Ovary (tissue), 7 donors: ENCODE measurements at regions not wholly inside any gene's neighbourhood (a gene's known extent, or its start where the extent isn't known, plus 50 kb on each side); places are given as distances from the start of the nearest gene placed in this dataset.

Experiments
- DNase-seq, 5 donors: peaks; one replicate each; pipeline ENCODE4 v3.0.0-alpha.2; 2019 to 2020
- H3K27ac ChIP-seq, 2 donors: fragments of 200-600 bp; one replicate each; pipeline versions ENCODE4 v1.5.1 to v1.8.0; 2019 to 2022
- H3K27me3 ChIP-seq: fragments of 200-600 bp; one replicate; pipeline ENCODE4 v1.8.0; 2022
- H3K36me3 ChIP-seq: fragments of 200-600 bp; sonication (generic); one replicate; pipeline ENCODE4 v1.5.1; 2019
- H3K4me1 ChIP-seq: one replicate; pipeline ENCODE4 v1.8.1; 2013; ENCODE audit warnings: mild to moderate bottlenecking, moderate library complexity; ENCODE audit not compliant: insufficient read depth
- H3K4me3 ChIP-seq: fragments of 200-600 bp; sonication (generic); one replicate; pipeline ENCODE4 v1.5.1; 2017
- H3K9me3 ChIP-seq, 2 donors: fragments of 200-600 bp in 1 of 2; sonication (generic) in 1 of 2; one replicate each; pipeline versions ENCODE4 v1.5.1 to v1.8.1; 2013 to 2019; ENCODE audit warnings: mild to moderate bottlenecking in 1 of 2, moderate library complexity in 1 of 2
- EP300 ChIP-seq: sonication (generic); formaldehyde crosslinking; IDR thresholded peaks from one replicate; pipeline ENCODE4 v1.6.1; 2017; ENCODE audit warnings: antibody characterized with exemption
- POLR2A ChIP-seq: fragments of 450-650 bp; IDR thresholded peaks from one replicate; pipeline ENCODE4 v1.6.1; 2017; ENCODE audit warnings: antibody characterized with exemption, mild to moderate bottlenecking, moderate library complexity
- WGBS, 3 donors: extraction: QIAGEN DNeasy Blood & Tissue Kit in 1 of 3; methylation state at CpG; one replicate each; pipeline versions ENCODE4 v1.1.5 to v1.1.7; 2013 to 2017; 5-methylcytosine and 5-hydroxymethylcytosine counted together
- intact Hi-C, 4 donors: fragments of 100-400 bp; cut with DNase I; formaldehyde crosslinking; loops; one replicate each; pipeline versions ENCODE4 v1.11.0 to v1.15.1; 2022 to 2023
- TF ChIP-seq, protein P1 (sequence below), 3 donors: fragments of 450-650 bp in 2 of 3; fragments of 200-600 bp in 1 of 3; IDR thresholded peaks; one replicate each; pipeline versions ENCODE4 v1.5.1 to v1.8.0; 2016 to 2022; ENCODE audit warnings: antibody characterized with exemption in 3 of 3, mild to moderate bottlenecking in 1 of 3
- donor health status: DM: no; HTN: no; CAD: no; lungs with moderate emphysema.
- donor health status: DM: no; HTN: no; CAD: no.
- donor health status: Bipolar disorder and iron deficiency.
- donor health status: DM: no; HTN: no; CAD: no.
- donor health status: DM: yes; HTN: yes; CAD: no.

DNA sequence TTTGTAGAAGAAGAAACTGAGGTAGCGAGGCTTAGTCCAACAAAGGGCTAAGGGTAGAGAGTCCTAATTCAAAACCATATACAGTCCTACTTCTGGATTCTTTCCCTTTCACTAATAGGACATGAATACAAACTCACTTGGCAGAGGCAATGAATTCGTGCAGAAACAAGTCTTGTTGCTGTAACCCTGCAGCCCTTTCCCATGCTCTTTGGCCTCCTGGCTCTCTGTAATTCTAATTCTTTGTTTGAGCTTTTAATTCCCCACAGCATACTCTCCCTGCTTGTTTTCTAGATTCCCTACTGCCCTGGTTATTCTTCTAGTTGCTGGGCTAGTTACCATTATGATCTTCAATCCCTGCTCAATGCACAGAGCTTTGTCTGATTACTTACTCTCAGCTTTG, 381.4 kb downstream of the ETNK1 start:
- no peak for TF ChIP-seq POLR2A
- no peak for TF ChIP-seq EP300
- TF ChIP-seq, protein P1, sequence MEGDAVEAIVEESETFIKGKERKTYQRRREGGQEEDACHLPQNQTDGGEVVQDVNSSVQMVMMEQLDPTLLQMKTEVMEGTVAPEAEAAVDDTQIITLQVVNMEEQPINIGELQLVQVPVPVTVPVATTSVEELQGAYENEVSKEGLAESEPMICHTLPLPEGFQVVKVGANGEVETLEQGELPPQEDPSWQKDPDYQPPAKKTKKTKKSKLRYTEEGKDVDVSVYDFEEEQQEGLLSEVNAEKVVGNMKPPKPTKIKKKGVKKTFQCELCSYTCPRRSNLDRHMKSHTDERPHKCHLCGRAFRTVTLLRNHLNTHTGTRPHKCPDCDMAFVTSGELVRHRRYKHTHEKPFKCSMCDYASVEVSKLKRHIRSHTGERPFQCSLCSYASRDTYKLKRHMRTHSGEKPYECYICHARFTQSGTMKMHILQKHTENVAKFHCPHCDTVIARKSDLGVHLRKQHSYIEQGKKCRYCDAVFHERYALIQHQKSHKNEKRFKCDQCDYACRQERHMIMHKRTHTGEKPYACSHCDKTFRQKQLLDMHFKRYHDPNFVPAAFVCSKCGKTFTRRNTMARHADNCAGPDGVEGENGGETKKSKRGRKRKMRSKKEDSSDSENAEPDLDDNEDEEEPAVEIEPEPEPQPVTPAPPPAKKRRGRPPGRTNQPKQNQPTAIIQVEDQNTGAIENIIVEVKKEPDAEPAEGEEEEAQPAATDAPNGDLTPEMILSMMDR (IDR thresholded peaks at IDR 0.05), result no peak
- Histone ChIP-seq H3K4me1 (no peaks in the 10 kb centered on the region), H3K4me3 (no peak overlapping the region), H3K27ac (no peak overlapping the region), H3K9me3 (no peaks in the 10 kb centered on the region), H3K27me3 (no peaks in the 10 kb centered on the region), H3K36me3 (no peaks in the 10 kb centered on the region)
- intact Hi-C loops, result no loop called here
- peak in 1 of 5 donors; percentile 42 for DNase-seq
- WGBS, 3 donors, result 38 to 39% (median 38%) methylated on average over 2 of the region's 2 CpGs

DNA sequence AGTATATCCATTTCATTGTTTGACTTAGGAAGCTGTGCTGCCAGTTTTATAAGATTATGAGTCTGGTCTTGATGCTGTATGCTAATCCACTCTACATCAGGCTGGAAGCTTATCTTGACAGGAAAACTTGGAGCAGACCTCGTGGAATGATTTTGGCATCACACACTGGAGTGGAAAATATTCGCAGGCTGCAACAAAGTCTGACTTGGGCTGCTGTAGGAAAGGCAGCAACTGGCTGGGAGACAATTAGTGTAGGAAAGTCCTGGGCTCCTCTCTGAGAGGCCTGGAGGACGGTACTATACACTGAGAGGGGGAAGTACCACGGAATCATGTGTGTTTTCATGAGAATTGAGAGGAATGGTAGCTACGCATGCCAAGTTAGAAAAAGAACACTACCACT, 383.7 kb downstream of the ETNK1 start:
- Histone ChIP-seq H3K4me1 (no peaks in the 10 kb centered on the region), H3K36me3 (no peaks in the 10 kb centered on the region), H3K9me3 (no peaks in the 10 kb centered on the region), H3K4me3 (no peak overlapping the region), H3K27ac (no peak overlapping the region), H3K27me3 (no peaks in the 10 kb centered on the region)
- WGBS, 3 donors, result 37 to 50% (median 48%) methylated on average over 5 of the region's 5 CpGs
- TF ChIP-seq EP300 (no peak), POLR2A (no peak)
- TF ChIP-seq, protein P1 (IDR thresholded peaks at IDR 0.05), result no peak
- no peak for DNase-seq
- intact Hi-C loops, result no loop called here

DNA sequence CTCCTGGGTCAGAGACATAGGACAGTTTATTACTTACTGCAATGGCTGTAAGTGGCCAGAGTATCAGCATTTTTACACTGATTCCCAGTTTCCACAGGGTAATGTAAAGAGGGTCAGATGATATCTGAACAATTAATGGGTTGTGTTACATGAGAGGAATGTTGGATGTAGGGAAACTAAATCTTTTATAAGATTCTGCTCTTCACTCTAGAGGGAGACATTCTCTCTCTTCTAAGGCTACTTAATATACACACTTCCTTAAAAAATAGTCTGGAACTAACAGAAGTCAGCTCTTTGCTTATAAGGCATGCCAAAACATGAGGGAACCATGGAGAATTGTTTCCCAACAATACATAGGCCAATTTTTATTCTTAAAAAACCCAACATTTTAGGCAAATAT, 389.8 kb downstream of the ETNK1 start:
- H3K27me3 ChIP-seq, result no peaks in the 10 kb centered on the region
- H3K9me3 ChIP-seq, result no peaks in the 10 kb centered on the region
- no peaks in the 10 kb centered on the region for H3K4me1 ChIP-seq
- no peak overlapping the region for H3K4me3 ChIP-seq
- H3K27ac ChIP-seq, result no peak overlapping the region
- intact Hi-C loops, result no loop called here
- TF ChIP-seq POLR2A, result no peak
- no peak for TF ChIP-seq EP300
- TF ChIP-seq, protein P1 (IDR thresholded peaks at IDR 0.05), result no peak
- no peak for DNase-seq
- no peaks in the 10 kb centered on the region for H3K36me3 ChIP-seq

DNA sequence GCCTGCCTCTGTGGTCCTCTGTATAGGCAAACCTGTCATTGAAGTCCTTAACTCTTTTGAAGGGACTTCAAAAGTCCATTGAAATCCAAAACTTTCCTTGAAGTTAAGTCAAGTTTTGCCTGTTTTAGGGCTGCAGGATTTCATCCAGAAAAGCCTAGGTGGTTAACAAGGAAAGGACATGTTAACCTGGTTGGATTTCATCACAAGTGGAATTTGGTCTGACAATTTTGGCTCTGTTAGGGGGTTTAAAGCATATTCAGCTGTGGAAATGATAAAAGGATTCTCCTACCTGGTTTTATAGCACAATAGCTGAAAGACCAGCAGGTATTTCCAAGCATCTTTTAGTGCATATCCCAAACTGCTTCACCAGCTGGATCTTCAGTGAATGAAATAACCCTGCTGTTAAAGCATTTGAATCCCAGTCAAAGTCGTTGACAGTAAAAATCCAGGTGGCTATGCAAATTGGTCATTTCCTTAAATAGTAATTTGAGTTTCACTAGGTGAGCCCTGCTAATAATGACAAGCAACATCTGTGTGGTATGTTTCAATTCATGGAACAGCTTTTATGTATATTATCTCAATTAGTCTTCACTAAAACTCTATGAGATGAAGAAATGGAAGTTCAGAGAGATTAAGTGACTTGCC, 400.5 kb downstream of the ETNK1 start:
- Histone ChIP-seq H3K36me3 (no peaks in the 10 kb centered on the region), H3K4me3 (no peak overlapping the region), H3K27ac (no peak overlapping the region), H3K9me3 (no peaks in the 10 kb centered on the region), H3K27me3 (no peaks in the 10 kb centered on the region), H3K4me1 (no peaks in the 10 kb centered on the region)
- DNase-seq, result no peak
- TF ChIP-seq, protein P1 (IDR thresholded peaks at IDR 0.05), result no peak
- TF ChIP-seq EP300 (no peak), POLR2A (no peak)
- intact Hi-C loops, result no loop called here
- WGBS, 3 donors, result 25 to 33% (median 32%) methylated on average over 1 of the region's 1 CpG
